ENCODE measurements at regions not wholly inside any gene's neighbourhood (a gene's known extent, or its start where the extent isn't known, plus 50 kb on each side); places are given as distances from the start of the nearest gene placed in this dataset.

- H3K9me3 ChIP-seq, result no peaks in the 10 kb centered on the region
- no peak overlapping the region for H3K4me2 ChIP-seq
- ChIA-PET POLR2A (no interaction called here), CTCF (no interaction called here)
- H3K4me1 ChIP-seq, result no peaks in the 10 kb centered on the region
- H3K27ac ChIP-seq, result no peak overlapping the region
- TF ChIP-seq CTCF (IDR thresholded peaks at IDR 0.05) (no peak), KDM5A (IDR thresholded peaks at IDR 0.05) (no peak), HOXB5 (CRISPR knock-in tag; IDR thresholded peaks at IDR 0.05) (no peak), EHMT2 (IDR thresholded peaks at IDR 0.05; ENCODE audit: low read depth) (no peak), JUNB (IDR thresholded peaks at IDR 0.05) (no peak), E2F6 (IDR thresholded peaks at IDR 0.05; ENCODE audit: borderline replicate concordance, low read depth) (no peak), HOXB13 (CRISPR knock-in tag; IDR thresholded peaks at IDR 0.05; ENCODE audit: low read depth) (no peak), CBX8 (IDR thresholded peaks at IDR 0.05) (no peak), HEYL (CRISPR knock-in tag; IDR thresholded peaks at IDR 0.05) (no peak), REST (IDR thresholded peaks at IDR 0.05) (no peak), RNF2 (IDR thresholded peaks at IDR 0.05; ENCODE audit: borderline replicate concordance, low read depth) (no peak), TP53 (CRISPR knock-in tag; IDR thresholded peaks at IDR 0.05) (no peak), PBX3 (IDR thresholded peaks at IDR 0.05) (no peak), MAFK (IDR thresholded peaks at IDR 0.05; ENCODE audit: partially characterized antibody) (no peak)
- H3K4me3 ChIP-seq, result no peak overlapping the region
- no peak for ATAC-seq
- no peak for DNase-seq (ENCODE audit: low read depth in 1 of 2, low spot score in 1 of 2)
- 0% methylated on average over 1 of the region's 1 CpG for WGBS (ENCODE audit: missing lambda C conversion rate)
- no peak for FAIRE-seq
These were observed 283.0 kb downstream of the OLFM3 start for GRCh38 chr1:101713760-101714159.

- no peak for DNase-seq (ENCODE audit: low read depth in 1 of 2, low spot score in 1 of 2)
- Histone ChIP-seq H3K4me2 (no peak overlapping the region), H3K9me3 (no peaks in the 10 kb centered on the region), H3K4me1 (no peaks in the 10 kb centered on the region), H3K27ac (no peak overlapping the region), H3K4me3 (no peak overlapping the region)
- no peak for FAIRE-seq
- POLR2A ChIA-PET, result no interaction called here
- 0% methylated on average over 4 of the region's 4 CpGs for WGBS (ENCODE audit: missing lambda C conversion rate)
- CTCF ChIA-PET, result no interaction called here
- no peak for ATAC-seq
- no peak for TF ChIP-seq NFE2L2 (conservative IDR thresholded peaks at IDR 0.05; ENCODE audit: low read length)
- TF ChIP-seq RAD21 (conservative IDR thresholded peaks at IDR 0.05 in 1 of 2, IDR thresholded peaks at IDR 0.05 in 1 of 2), result no peak
- TF ChIP-seq JUNB (IDR thresholded peaks at IDR 0.05), result no peak
- no peak for TF ChIP-seq POLR2AphosphoS2 (conservative IDR thresholded peaks at IDR 0.05; ENCODE audit: low read length)
- TF ChIP-seq PHF8 (IDR thresholded peaks at IDR 0.05; ENCODE audit: borderline replicate concordance, low read depth), result no peak
- no peak for TF ChIP-seq TFCP2L1 (CRISPR knock-in tag; IDR thresholded peaks at IDR 0.05)
- TF ChIP-seq HMGXB4 (CRISPR knock-in tag; IDR thresholded peaks at IDR 0.05; ENCODE audit: borderline replicate concordance), result no peak
- TF ChIP-seq RFX5 (IDR thresholded peaks at IDR 0.05), result no peak
- no peak for TF ChIP-seq ATOH8 (CRISPR knock-in tag; IDR thresholded peaks at IDR 0.05; ENCODE audit: low read depth)
- TF ChIP-seq CTCF (IDR thresholded peaks at IDR 0.05), result no peak
- no peak for TF ChIP-seq BCL3 (IDR thresholded peaks at IDR 0.05)
- TF ChIP-seq RARB (CRISPR knock-in tag; IDR thresholded peaks at IDR 0.05), result no peak
These were observed 273.3 kb downstream of the OLFM3 start for GRCh38 chr1:101723415-101723814.

Data from A549 (cell line).